SK-N-SH (cell line): ENCODE measurements at regions not wholly inside any gene's neighbourhood (a gene's known extent, or its start where the extent isn't known, plus 50 kb on each side); places are given as distances from the start of the nearest gene placed in this dataset.

Source experiments
- CHD2 ChIP-seq: fragments of 150-350 bp; IDR thresholded peaks from 2 replicates; pipeline ENCODE4 v1.6.1; 2018; ENCODE audit warnings: low read length; ENCODE audit not compliant: partially characterized antibody
- FOSL2 ChIP-seq: IDR thresholded peaks from 2 replicates; pipeline ENCODE4 v1.4.0; 2012; ENCODE audit warnings: low read depth, mild to moderate bottlenecking, moderate library complexity, borderline replicate concordance
- FOXJ3 ChIP-seq: sonication (generic); formaldehyde crosslinking; IDR thresholded peaks from 2 replicates; pipeline ENCODE4 v1.5.1; 2020; ENCODE audit warnings: mild to moderate bottlenecking, missing genetic modification reagents
- FOXM1 ChIP-seq: IDR thresholded peaks from 2 replicates; pipeline ENCODE4 v1.4.0; 2012; ENCODE audit warnings: low read depth, mild to moderate bottlenecking
- MEF2A ChIP-seq: IDR thresholded peaks from 2 replicates; pipeline ENCODE4 v1.4.0; 2012; ENCODE audit warnings: low read depth, borderline replicate concordance
- MXI1 ChIP-seq: IDR thresholded peaks from 2 replicates; pipeline ENCODE4 v1.6.1; 2012; ENCODE audit warnings: mild to moderate bottlenecking, low read depth, low read length, improper control_type of control experiment
- NRF1 ChIP-seq: IDR thresholded peaks from 2 replicates; pipeline ENCODE4 v1.6.1; 2012; ENCODE audit warnings: low read depth, mild to moderate bottlenecking, low read length
- RAD21 ChIP-seq: IDR thresholded peaks from 2 replicates; pipeline ENCODE4 v1.6.1; 2012; ENCODE audit warnings: mild to moderate bottlenecking, low read length
- RFX5 ChIP-seq: IDR thresholded peaks from 2 replicates; pipeline ENCODE4 v1.6.1; 2012; ENCODE audit warnings: mild to moderate bottlenecking, improper control_type of control experiment, low read length
- RXRA ChIP-seq: IDR thresholded peaks from 2 replicates; pipeline ENCODE4 v1.4.0; 2012; ENCODE audit warnings: low read depth, mild to moderate bottlenecking, borderline replicate concordance
- TAF1 ChIP-seq: IDR thresholded peaks from 2 replicates; pipeline ENCODE4 v1.6.1; 2012; ENCODE audit warnings: low read depth, mild to moderate bottlenecking, low read length, moderate library complexity, borderline replicate concordance
- TCF12 ChIP-seq: IDR thresholded peaks from 2 replicates; pipeline ENCODE4 v1.4.0; 2012
- TEAD4 ChIP-seq: IDR thresholded peaks from 2 replicates; pipeline ENCODE4 v1.4.0; 2012; ENCODE audit warnings: mild to moderate bottlenecking, borderline replicate concordance; ENCODE audit not compliant: insufficient read depth
- USF1 ChIP-seq: IDR thresholded peaks from 2 replicates; pipeline ENCODE4 v1.4.0; 2012; ENCODE audit warnings: low read depth, borderline replicate concordance
- USF2 ChIP-seq: fragments of 150-350 bp; IDR thresholded peaks from 2 replicates; pipeline ENCODE4 v1.6.1; 2017; ENCODE audit warnings: antibody characterized with exemption, low read length, low read depth, borderline replicate concordance
- YY1 ChIP-seq: IDR thresholded peaks from 2 replicates; pipeline ENCODE4 v1.4.0; 2012; ENCODE audit warnings: low read depth, mild to moderate bottlenecking
- TF ChIP-seq, protein P1 (sequence below): fragments of 150-350 bp; IDR thresholded peaks from 2 replicates; pipeline ENCODE4 v1.6.1; 2016; ENCODE audit warnings: mild to moderate bottlenecking, low read depth, low read length
- TF ChIP-seq, protein P2 (sequence below): IDR thresholded peaks from 2 replicates; pipeline ENCODE4; 2012
- TF ChIP-seq, protein P3 (sequence below): IDR thresholded peaks from 2 replicates; pipeline ENCODE4 v1.6.1; 2012; ENCODE audit warnings: mild to moderate bottlenecking, low read depth, low read length, moderate library complexity
- TF ChIP-seq, protein P4 (sequence below): fragments of 200-600 bp; sonication (generic); IDR thresholded peaks from 2 replicates; pipeline ENCODE4 v1.6.1; 2017; ENCODE audit warnings: antibody characterized with exemption, mild to moderate bottlenecking, moderate library complexity

GRCh38 chr5:174410716-174411478, 313.5 kb upstream of the MSX2 start (continued):
- TF ChIP-seq CHD2 (no peak), RFX5 (no peak), RAD21 (no peak), FOXM1 (no peak), FOSL2 (peak; percentile 81; the same call in 1 of the 2 replicates), TEAD4 (peak; percentile 70), TCF12 (peak; percentile 89), MXI1 (peak; percentile 59), NRF1 (no peak), YY1 (0 out of 2 replicates have a peak, but pooled peaks have one; percentile 26), MEF2A (0 out of 2 replicates have a peak, but pooled peaks have one; percentile 24), FOXJ3 (CRISPR knock-in tag) (peak; percentile 21; the same call in 1 of the 2 replicates), TAF1 (0 out of 2 replicates have a peak, but pooled peaks have one; percentile 11), USF2 (no peak), USF1 (no peak), RXRA (no peak)
- TF ChIP-seq, protein P1, sequence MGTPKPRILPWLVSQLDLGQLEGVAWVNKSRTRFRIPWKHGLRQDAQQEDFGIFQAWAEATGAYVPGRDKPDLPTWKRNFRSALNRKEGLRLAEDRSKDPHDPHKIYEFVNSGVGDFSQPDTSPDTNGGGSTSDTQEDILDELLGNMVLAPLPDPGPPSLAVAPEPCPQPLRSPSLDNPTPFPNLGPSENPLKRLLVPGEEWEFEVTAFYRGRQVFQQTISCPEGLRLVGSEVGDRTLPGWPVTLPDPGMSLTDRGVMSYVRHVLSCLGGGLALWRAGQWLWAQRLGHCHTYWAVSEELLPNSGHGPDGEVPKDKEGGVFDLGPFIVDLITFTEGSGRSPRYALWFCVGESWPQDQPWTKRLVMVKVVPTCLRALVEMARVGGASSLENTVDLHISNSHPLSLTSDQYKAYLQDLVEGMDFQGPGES, result no peak
- TF ChIP-seq, protein P2, sequence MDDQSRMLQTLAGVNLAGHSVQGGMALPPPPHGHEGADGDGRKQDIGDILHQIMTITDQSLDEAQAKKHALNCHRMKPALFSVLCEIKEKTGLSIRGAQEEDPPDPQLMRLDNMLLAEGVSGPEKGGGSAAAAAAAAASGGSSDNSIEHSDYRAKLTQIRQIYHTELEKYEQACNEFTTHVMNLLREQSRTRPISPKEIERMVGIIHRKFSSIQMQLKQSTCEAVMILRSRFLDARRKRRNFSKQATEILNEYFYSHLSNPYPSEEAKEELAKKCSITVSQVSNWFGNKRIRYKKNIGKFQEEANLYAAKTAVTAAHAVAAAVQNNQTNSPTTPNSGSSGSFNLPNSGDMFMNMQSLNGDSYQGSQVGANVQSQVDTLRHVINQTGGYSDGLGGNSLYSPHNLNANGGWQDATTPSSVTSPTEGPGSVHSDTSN, result peak; percentile 73
- TF ChIP-seq, protein P3, sequence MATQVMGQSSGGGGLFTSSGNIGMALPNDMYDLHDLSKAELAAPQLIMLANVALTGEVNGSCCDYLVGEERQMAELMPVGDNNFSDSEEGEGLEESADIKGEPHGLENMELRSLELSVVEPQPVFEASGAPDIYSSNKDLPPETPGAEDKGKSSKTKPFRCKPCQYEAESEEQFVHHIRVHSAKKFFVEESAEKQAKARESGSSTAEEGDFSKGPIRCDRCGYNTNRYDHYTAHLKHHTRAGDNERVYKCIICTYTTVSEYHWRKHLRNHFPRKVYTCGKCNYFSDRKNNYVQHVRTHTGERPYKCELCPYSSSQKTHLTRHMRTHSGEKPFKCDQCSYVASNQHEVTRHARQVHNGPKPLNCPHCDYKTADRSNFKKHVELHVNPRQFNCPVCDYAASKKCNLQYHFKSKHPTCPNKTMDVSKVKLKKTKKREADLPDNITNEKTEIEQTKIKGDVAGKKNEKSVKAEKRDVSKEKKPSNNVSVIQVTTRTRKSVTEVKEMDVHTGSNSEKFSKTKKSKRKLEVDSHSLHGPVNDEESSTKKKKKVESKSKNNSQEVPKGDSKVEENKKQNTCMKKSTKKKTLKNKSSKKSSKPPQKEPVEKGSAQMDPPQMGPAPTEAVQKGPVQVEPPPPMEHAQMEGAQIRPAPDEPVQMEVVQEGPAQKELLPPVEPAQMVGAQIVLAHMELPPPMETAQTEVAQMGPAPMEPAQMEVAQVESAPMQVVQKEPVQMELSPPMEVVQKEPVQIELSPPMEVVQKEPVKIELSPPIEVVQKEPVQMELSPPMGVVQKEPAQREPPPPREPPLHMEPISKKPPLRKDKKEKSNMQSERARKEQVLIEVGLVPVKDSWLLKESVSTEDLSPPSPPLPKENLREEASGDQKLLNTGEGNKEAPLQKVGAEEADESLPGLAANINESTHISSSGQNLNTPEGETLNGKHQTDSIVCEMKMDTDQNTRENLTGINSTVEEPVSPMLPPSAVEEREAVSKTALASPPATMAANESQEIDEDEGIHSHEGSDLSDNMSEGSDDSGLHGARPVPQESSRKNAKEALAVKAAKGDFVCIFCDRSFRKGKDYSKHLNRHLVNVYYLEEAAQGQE, result no peak
- TF ChIP-seq, protein P4, sequence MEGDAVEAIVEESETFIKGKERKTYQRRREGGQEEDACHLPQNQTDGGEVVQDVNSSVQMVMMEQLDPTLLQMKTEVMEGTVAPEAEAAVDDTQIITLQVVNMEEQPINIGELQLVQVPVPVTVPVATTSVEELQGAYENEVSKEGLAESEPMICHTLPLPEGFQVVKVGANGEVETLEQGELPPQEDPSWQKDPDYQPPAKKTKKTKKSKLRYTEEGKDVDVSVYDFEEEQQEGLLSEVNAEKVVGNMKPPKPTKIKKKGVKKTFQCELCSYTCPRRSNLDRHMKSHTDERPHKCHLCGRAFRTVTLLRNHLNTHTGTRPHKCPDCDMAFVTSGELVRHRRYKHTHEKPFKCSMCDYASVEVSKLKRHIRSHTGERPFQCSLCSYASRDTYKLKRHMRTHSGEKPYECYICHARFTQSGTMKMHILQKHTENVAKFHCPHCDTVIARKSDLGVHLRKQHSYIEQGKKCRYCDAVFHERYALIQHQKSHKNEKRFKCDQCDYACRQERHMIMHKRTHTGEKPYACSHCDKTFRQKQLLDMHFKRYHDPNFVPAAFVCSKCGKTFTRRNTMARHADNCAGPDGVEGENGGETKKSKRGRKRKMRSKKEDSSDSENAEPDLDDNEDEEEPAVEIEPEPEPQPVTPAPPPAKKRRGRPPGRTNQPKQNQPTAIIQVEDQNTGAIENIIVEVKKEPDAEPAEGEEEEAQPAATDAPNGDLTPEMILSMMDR, result no peak
